ENCODE measurements at regions not wholly inside any gene's neighbourhood (a gene's known extent, or its start where the extent isn't known, plus 50 kb on each side); places are given as distances from the start of the nearest gene placed in this dataset.

GRCh38 chr1:56196839-56197238 lies 382.5 kb downstream of the PLPP3 start:
- H3K4me1 Mint-ChIP-seq, result peaks cover 31% of the 10 kb centered on the region
- H3K27ac Mint-ChIP-seq, result peak overlapping the region; percentile 23
- H3K36me3 Mint-ChIP-seq (ENCODE audit: low read depth), result no peaks in the 10 kb centered on the region
- H3K9me3 Mint-ChIP-seq, result no peaks in the 10 kb centered on the region
- no peak overlapping the region for H3K4me3 Mint-ChIP-seq
- no peak for DNase-seq
- no peak for TF ChIP-seq CTCF (IDR thresholded peaks at IDR 0.05)
- peaks cover 4% of the 10 kb centered on the region for H3K27me3 Mint-ChIP-seq (ENCODE audit: low read depth, poor library complexity)

GRCh38 chr1:56194701-56195300 lies 384.6 kb downstream of the PLPP3 start:
- no peak overlapping the region for H3K4me3 Mint-ChIP-seq
- DNase-seq, result no peak
- TF ChIP-seq CTCF (IDR thresholded peaks at IDR 0.05), result no peak
- peaks cover 6% of the 10 kb centered on the region for H3K27me3 Mint-ChIP-seq (ENCODE audit: low read depth, poor library complexity)
- no peak overlapping the region for H3K27ac Mint-ChIP-seq
- H3K4me1 Mint-ChIP-seq, result peaks cover 38% of the 10 kb centered on the region
- no peaks in the 10 kb centered on the region for H3K9me3 Mint-ChIP-seq
- H3K36me3 Mint-ChIP-seq (ENCODE audit: low read depth), result no peaks in the 10 kb centered on the region

GRCh38 chr1:56193656-56194055 lies 385.7 kb downstream of the PLPP3 start:
- TF ChIP-seq CTCF (IDR thresholded peaks at IDR 0.05), result no peak
- H3K4me3 Mint-ChIP-seq, result no peak overlapping the region
- H3K36me3 Mint-ChIP-seq (ENCODE audit: low read depth), result no peaks in the 10 kb centered on the region
- peaks cover 40% of the 10 kb centered on the region for H3K4me1 Mint-ChIP-seq
- no peak overlapping the region for H3K27ac Mint-ChIP-seq
- peaks cover 6% of the 10 kb centered on the region for H3K27me3 Mint-ChIP-seq (ENCODE audit: low read depth, poor library complexity)
- no peak for DNase-seq
- no peaks in the 10 kb centered on the region for H3K9me3 Mint-ChIP-seq

- no peak for TF ChIP-seq CTCF (IDR thresholded peaks at IDR 0.05)
- Mint-ChIP-seq H3K9me3 (no peaks in the 10 kb centered on the region), H3K36me3 (ENCODE audit: low read depth) (no peaks in the 10 kb centered on the region), H3K27me3 (ENCODE audit: low read depth, poor library complexity) (peaks cover 6% of the 10 kb centered on the region), H3K4me3 (no peak overlapping the region), H3K27ac (no peak overlapping the region), H3K4me1 (peaks cover 45% of the 10 kb centered on the region)
- no peak for DNase-seq
Observed at GRCh38 chr1:56191369-56191768, 388.0 kb downstream of the PLPP3 start.

- H3K27ac Mint-ChIP-seq, result no peak overlapping the region
- peaks cover 6% of the 10 kb centered on the region for H3K27me3 Mint-ChIP-seq (ENCODE audit: low read depth, poor library complexity)
- DNase-seq, result no peak
- no peaks in the 10 kb centered on the region for H3K9me3 Mint-ChIP-seq
- H3K4me3 Mint-ChIP-seq, result no peak overlapping the region
- TF ChIP-seq CTCF (IDR thresholded peaks at IDR 0.05), result no peak
- peaks cover 50% of the 10 kb centered on the region for H3K4me1 Mint-ChIP-seq
- no peaks in the 10 kb centered on the region for H3K36me3 Mint-ChIP-seq (ENCODE audit: low read depth)
Observed at GRCh38 chr1:56190806-56191365, 388.5 kb downstream of the PLPP3 start.

Measured in nephron progenitor cell (in vitro differentiated cells).